H1 (cell line): ENCODE measurements at regions not wholly inside any gene's neighbourhood (a gene's known extent, or its start where the extent isn't known, plus 50 kb on each side); places are given as distances from the start of the nearest gene placed in this dataset.

Experiments
- CTCF ChIA-PET: fragments of 300-600 bp; sonication (Branson Sonifier 250); formaldehyde crosslinking; loops from one replicate; lab custom pipeline; 2021; ENCODE audit not compliant: partially characterized antibody; lab: Charles Lee
- POLR2A ChIA-PET: fragments of 300-600 bp; sonication (Branson Sonifier 250); formaldehyde crosslinking; loops from one replicate; lab custom pipeline; 2021; ENCODE audit warnings: inconsistent platforms; ENCODE audit not compliant: partially characterized antibody; lab: Charles Lee
- DNase-seq, 2 experiments: peaks; one replicate each; pipeline versions ENCODE4 v3.0.0 to v3.0.0-alpha.2; 2010 to 2022; ENCODE audit warnings: low spot score in 2 of 2, low read depth in 1 of 2, mixed read lengths in 1 of 2
- FAIRE-seq: peaks from 2 replicates; lab custom pipeline; 2011; peaks lifted over from hg19 to GRCh38; lab: Jason Lieb, UNC
- H2AFZ ChIP-seq: 2 replicates; pipeline ENCODE4 v1.8.1; 2012; ENCODE audit warnings: low read length, inconsistent platforms
- H2AK5ac ChIP-seq: 2 replicates; pipeline ENCODE4 v1.6.1; 2013; ENCODE audit warnings: low read depth, low read length
- H2BK120ac ChIP-seq: replicated peaks from 2 replicates; pipeline ENCODE3; 2013; ENCODE audit warnings: low read depth, low read length, inconsistent platforms
- H2BK12ac ChIP-seq: 2 replicates; pipeline ENCODE4 v1.6.1; 2013; ENCODE audit warnings: low read depth, low read length
- H2BK15ac ChIP-seq: 2 replicates; pipeline ENCODE4 v1.6.1; 2013; ENCODE audit warnings: low read length
- H2BK20ac ChIP-seq: 2 replicates; pipeline ENCODE4 v1.6.1; 2013; ENCODE audit warnings: low read length
- H2BK5ac ChIP-seq: 2 replicates; pipeline ENCODE4 v1.6.1; 2013; ENCODE audit warnings: low read depth, low read length
- H3K14ac ChIP-seq: 2 replicates; pipeline ENCODE4 v1.6.1; 2013; ENCODE audit warnings: inconsistent platforms; ENCODE audit not compliant: insufficient read length
- H3K18ac ChIP-seq: 2 replicates; pipeline ENCODE4 v1.6.1; 2013; ENCODE audit warnings: low read length; ENCODE audit errors: extremely low read depth
- H3K23ac ChIP-seq: 2 replicates; pipeline ENCODE4 v1.6.1; 2013; ENCODE audit warnings: inconsistent platforms; ENCODE audit not compliant: insufficient read length
- H3K23me2 ChIP-seq: 2 replicates; pipeline ENCODE4 v1.6.1; 2013; ENCODE audit warnings: low read depth, low read length
- H3K27ac ChIP-seq: 2 replicates; pipeline ENCODE4 v1.6.1; 2011; ENCODE audit warnings: low read depth, low read length, inconsistent platforms
- H3K27me3 ChIP-seq, 4 experiments: replicated peaks in 1 of 4; 1 replicate in 1 of 4; 2 replicates in 3 of 4; pipeline versions ENCODE4 v1.6.1 to v1.8.1; 2011 to 2013; ENCODE audit warnings: low read length in 3 of 4, mild to moderate bottlenecking in 3 of 4, inconsistent platforms in 2 of 4, mixed read lengths in 2 of 4, moderate library complexity in 1 of 4; ENCODE audit not compliant: control insufficient read depth in 3 of 4, insufficient read depth in 3 of 4; ENCODE audit errors: extremely low read depth in 1 of 4
- H3K36me3 ChIP-seq, 4 experiments: 2 replicates each; pipeline versions ENCODE4 v1.6.1 to v1.8.1; 2011 to 2013; ENCODE audit warnings: mild to moderate bottlenecking in 4 of 4, low read length in 3 of 4, moderate library complexity in 2 of 4, control low read depth in 1 of 4, inconsistent platforms in 1 of 4; ENCODE audit not compliant: insufficient read depth in 4 of 4, control insufficient read depth in 2 of 4
- H3K4ac ChIP-seq: replicated peaks from 2 replicates; pipeline ENCODE3; 2013; ENCODE audit warnings: low read length, low read depth, mixed read lengths, inconsistent platforms; ENCODE audit not compliant: insufficient read length
- H3K4me1 ChIP-seq, 4 experiments: replicated peaks in 1 of 4; 1 replicate in 1 of 4; 2 replicates in 3 of 4; pipeline versions ENCODE4 v1.6.1 to v1.8.1; 2011 to 2013; ENCODE audit warnings: low read length in 3 of 4, inconsistent platforms in 2 of 4, mixed read lengths in 1 of 4; ENCODE audit not compliant: insufficient read depth in 4 of 4, control insufficient read depth in 3 of 4
- H3K4me2 ChIP-seq, 2 experiments: 2 replicates each; pipeline versions ENCODE4 v1.6.1 to v1.8.1; 2011 to 2013; ENCODE audit warnings: low read depth in 2 of 2, low read length in 2 of 2, control low read depth in 1 of 2, inconsistent platforms in 1 of 2, mild to moderate bottlenecking in 1 of 2; ENCODE audit not compliant: insufficient read depth in 1 of 2
- H3K4me3 ChIP-seq, 4 experiments: fragments of 200-600, 300-600 bp in 1 of 4; sonication (generic), shearing (Covaris generic), sonication (Bioruptor Twin) in 1 of 4; 2 replicates each; pipeline versions ENCODE4 v1.5.1 to v1.8.1; 2011 to 2016; ENCODE audit warnings: low read length in 4 of 4, low read depth in 3 of 4, control low read depth in 2 of 4, inconsistent platforms in 2 of 4, mild to moderate bottlenecking in 2 of 4, mixed read lengths in 1 of 4, moderate library complexity in 1 of 4; ENCODE audit not compliant: insufficient read depth in 2 of 4; ENCODE audit errors: extremely low read depth in 1 of 4
- H3K56ac ChIP-seq: replicated peaks from 2 replicates; pipeline ENCODE3; 2013; ENCODE audit warnings: low read depth, mild to moderate bottlenecking, mixed read lengths, low read length, inconsistent platforms; ENCODE audit not compliant: insufficient read length
- H3K79me1 ChIP-seq: 2 replicates; pipeline ENCODE4 v1.6.1; 2013; ENCODE audit warnings: low read depth, low read length, control low read depth
- H3K79me2 ChIP-seq, 2 experiments: 2 replicates each; pipeline versions ENCODE4 v1.6.1 to v1.8.1; 2012 to 2013; ENCODE audit warnings: low read length in 2 of 2, mild to moderate bottlenecking in 2 of 2, inconsistent platforms in 1 of 2; ENCODE audit not compliant: insufficient read depth in 2 of 2, control insufficient read depth in 1 of 2
- H3K9ac ChIP-seq, 4 experiments: replicated peaks in 1 of 4; 1 replicate in 1 of 4; 2 replicates in 3 of 4; pipeline versions ENCODE4 v1.6.1 to v1.8.1; 2011 to 2013; ENCODE audit warnings: low read depth in 3 of 4, low read length in 3 of 4, control low read depth in 2 of 4, mild to moderate bottlenecking in 2 of 4, moderate library complexity in 2 of 4, inconsistent platforms in 1 of 4; ENCODE audit errors: extremely low read depth in 1 of 4
- H3K9me3 ChIP-seq, 2 experiments: 2 replicates each; pipeline versions ENCODE4 v1.6.1 to v1.8.1; 2012 to 2013; ENCODE audit warnings: mild to moderate bottlenecking in 2 of 2, moderate library complexity in 2 of 2, control low read depth in 1 of 2, inconsistent platforms in 1 of 2, low read depth in 1 of 2, low read length in 1 of 2, mixed read lengths in 1 of 2; ENCODE audit not compliant: insufficient read depth in 2 of 2
- H4K20me1 ChIP-seq, 2 experiments: replicated peaks in 1 of 2; 2 replicates each; pipeline versions ENCODE3 to v1.8.1; 2011 to 2013; ENCODE audit warnings: inconsistent platforms in 2 of 2, low read length in 2 of 2, mild to moderate bottlenecking in 1 of 2; ENCODE audit not compliant: insufficient read depth in 2 of 2, control insufficient read depth in 1 of 2
- H4K5ac ChIP-seq: 2 replicates; pipeline ENCODE4 v1.6.1; 2013; ENCODE audit warnings: low read length, low read depth, mixed read lengths, inconsistent platforms; ENCODE audit not compliant: insufficient read length
- H4K8ac ChIP-seq: 2 replicates; pipeline ENCODE4 v1.8.0; 2013; ENCODE audit warnings: mild to moderate bottlenecking, moderate library complexity, low read length, inconsistent platforms; ENCODE audit not compliant: insufficient read depth; ENCODE audit errors: extremely low read depth
- H4K91ac ChIP-seq: replicated peaks from 2 replicates; pipeline ENCODE3; 2013; ENCODE audit warnings: low read length, mixed read lengths, inconsistent platforms; ENCODE audit not compliant: insufficient read length
- CEBPB ChIP-seq: IDR thresholded peaks from 2 replicates; pipeline ENCODE4 v1.6.1; 2012; ENCODE audit warnings: low read depth, low read length
- CHD1 ChIP-seq: IDR thresholded peaks from 2 replicates; pipeline ENCODE4 v1.6.1; 2012; ENCODE audit warnings: low read depth, low read length, improper control_type of control experiment
- CHD2 ChIP-seq: IDR thresholded peaks from 2 replicates; pipeline ENCODE4 v1.6.1; 2012; ENCODE audit warnings: low read length, improper control_type of control experiment
- FOSL1 ChIP-seq: IDR thresholded peaks from 2 replicates; pipeline ENCODE4 v1.6.1; 2011; ENCODE audit warnings: mild to moderate bottlenecking, low read depth, low read length, moderate library complexity; ENCODE audit not compliant: insufficient read depth
- KDM1A ChIP-seq: fragments of 200-600, 300-600 bp; sonication (generic); IDR thresholded peaks from 2 replicates; pipeline ENCODE4 v1.7.1; 2016; ENCODE audit warnings: mild to moderate bottlenecking, low read length, borderline replicate concordance
- NANOG ChIP-seq: IDR thresholded peaks from 2 replicates; pipeline ENCODE4 v1.6.1; 2011; ENCODE audit warnings: low read length, low read depth, mild to moderate bottlenecking, inconsistent platforms; ENCODE audit not compliant: insufficient read depth, poor library complexity, severe bottlenecking
- RFX5 ChIP-seq: IDR thresholded peaks from 2 replicates; pipeline ENCODE4 v1.6.1; 2011; ENCODE audit warnings: low read depth, low read length, improper control_type of control experiment, borderline replicate concordance
- RNF2 ChIP-seq: fragments of 200-900, 300-1000 bp; sonication (generic); IDR thresholded peaks from 2 replicates; pipeline ENCODE4 v1.7.1; 2016; ENCODE audit warnings: borderline replicate concordance, low read depth, mild to moderate bottlenecking, antibody characterized with exemption, low read length; ENCODE audit not compliant: poor library complexity, severe bottlenecking; ENCODE audit errors: missing control alignments
- SAP30 ChIP-seq: fragments of 300-600 bp; sonication (generic); IDR thresholded peaks from 2 replicates; pipeline ENCODE4 v1.7.1; 2012; ENCODE audit warnings: low read length, moderate library complexity, mild to moderate bottlenecking, inconsistent platforms; ENCODE audit not compliant: insufficient read depth, insufficient replicate concordance
- SRF ChIP-seq: IDR thresholded peaks from 2 replicates; pipeline ENCODE4 v1.6.1; 2011; ENCODE audit warnings: mild to moderate bottlenecking, low read depth, low read length, moderate library complexity
- YY1 ChIP-seq: IDR thresholded peaks from 2 replicates; pipeline ENCODE4 v1.6.1; 2011; ENCODE audit warnings: low read depth, mild to moderate bottlenecking, low read length
- WGBS, 2 experiments: shearing (Covaris generic) in 1 of 2; methylation state at CpG; one replicate each; pipeline versions ENCODE4 v1.1.6 to v1.1.7; 2013 to 2015; ENCODE audit warnings: low lambda C conversion rate in 2 of 2, mixed read lengths in 2 of 2, inconsistent platforms in 1 of 2, low coverage in 1 of 2, missing lambda C conversion rate in 1 of 2; ENCODE audit not compliant: insufficient replicate concordance in 2 of 2, insufficient coverage in 1 of 2, insufficient read length in 1 of 2; ENCODE audit errors: extremely low coverage in 1 of 2, missing lambda C conversion rate in 1 of 2; 5-methylcytosine and 5-hydroxymethylcytosine counted together
- TF ChIP-seq, protein P1 (sequence below), 3 experiments: IDR thresholded peaks; 1 replicate in 2 of 3; 2 replicates in 1 of 3; pipeline versions ENCODE4 v1.5.1 to v1.6.1; 2011; ENCODE audit warnings: low read length in 3 of 3, mild to moderate bottlenecking in 3 of 3, inconsistent platforms in 2 of 3, low read depth in 1 of 3, moderate library complexity in 1 of 3; ENCODE audit not compliant: insufficient read depth in 1 of 3; ENCODE audit errors: control extremely low read depth in 1 of 3

DNA sequence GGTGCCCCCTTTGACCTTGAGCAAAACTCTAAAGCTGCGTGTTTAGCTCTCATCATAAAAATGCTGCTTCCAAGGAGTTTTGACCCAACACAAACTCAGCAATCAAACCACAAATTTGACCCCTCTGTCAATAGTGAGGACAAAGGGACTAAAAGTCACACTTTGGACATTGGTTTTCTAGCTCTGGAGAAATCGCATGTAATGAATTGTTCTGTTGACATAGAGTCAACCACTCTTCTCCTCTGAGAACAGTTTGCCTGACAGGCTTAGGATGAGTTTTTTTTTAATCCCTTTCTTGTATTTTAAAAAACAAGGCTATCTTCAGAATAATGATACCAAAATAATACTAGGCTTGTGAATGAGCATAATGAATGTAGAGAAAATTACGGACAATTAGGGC is 61.1 kb upstream of the MAN2A1 start:
- Histone ChIP-seq H2BK120ac (no peak overlapping the region), H3K23ac (no peak overlapping the region), H3K23me2 (no peaks in the 10 kb centered on the region), H3K9me3 (peaks cover 0 to 6% of the 10 kb centered on the region in 2 experiments; a peak in 3 of 4 replicates), H3K27ac (no peak overlapping the region), H4K8ac (no peak overlapping the region), H3K18ac (no peak overlapping the region), H4K5ac (no peak overlapping the region), H2BK20ac (no peak overlapping the region), H3K79me1 (no peaks in the 10 kb centered on the region), H3K4me2 (no peak overlapping the region), H4K20me1 (no peaks in the 10 kb centered on the region), H2BK12ac (no peak overlapping the region), H3K9ac (no peak overlapping the region), H4K91ac (no peak overlapping the region), H3K14ac (no peak overlapping the region), H3K36me3 (no peaks in the 10 kb centered on the region), H3K79me2 (no peaks in the 10 kb centered on the region), H2BK15ac (no peak overlapping the region), H2AK5ac (no peak overlapping the region), H3K4me1 (no peaks in the 10 kb centered on the region), H2BK5ac (no peak overlapping the region), H3K4me3 (no peak overlapping the region), H2AFZ (no peak overlapping the region), H3K56ac (no peak overlapping the region), H3K4ac (no peak overlapping the region), H3K27me3 (no peaks in the 10 kb centered on the region)
- POLR2A ChIA-PET, result no interaction called here
- 90% methylated on average over 3 of the region's 3 CpGs; no CpG with 5 or more reads in 1 of the 2 experiments for WGBS, 2 experiments
- CTCF ChIA-PET, result interaction anchor here (0.8 kb wide), 1 partner anchor 60 kb away, joined by 3 read pairs; no protein-coding TSS in a partner anchor
- DNase-seq, result no peak
- no peak for FAIRE-seq
- TF ChIP-seq, protein P1, sequence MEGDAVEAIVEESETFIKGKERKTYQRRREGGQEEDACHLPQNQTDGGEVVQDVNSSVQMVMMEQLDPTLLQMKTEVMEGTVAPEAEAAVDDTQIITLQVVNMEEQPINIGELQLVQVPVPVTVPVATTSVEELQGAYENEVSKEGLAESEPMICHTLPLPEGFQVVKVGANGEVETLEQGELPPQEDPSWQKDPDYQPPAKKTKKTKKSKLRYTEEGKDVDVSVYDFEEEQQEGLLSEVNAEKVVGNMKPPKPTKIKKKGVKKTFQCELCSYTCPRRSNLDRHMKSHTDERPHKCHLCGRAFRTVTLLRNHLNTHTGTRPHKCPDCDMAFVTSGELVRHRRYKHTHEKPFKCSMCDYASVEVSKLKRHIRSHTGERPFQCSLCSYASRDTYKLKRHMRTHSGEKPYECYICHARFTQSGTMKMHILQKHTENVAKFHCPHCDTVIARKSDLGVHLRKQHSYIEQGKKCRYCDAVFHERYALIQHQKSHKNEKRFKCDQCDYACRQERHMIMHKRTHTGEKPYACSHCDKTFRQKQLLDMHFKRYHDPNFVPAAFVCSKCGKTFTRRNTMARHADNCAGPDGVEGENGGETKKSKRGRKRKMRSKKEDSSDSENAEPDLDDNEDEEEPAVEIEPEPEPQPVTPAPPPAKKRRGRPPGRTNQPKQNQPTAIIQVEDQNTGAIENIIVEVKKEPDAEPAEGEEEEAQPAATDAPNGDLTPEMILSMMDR (IDR thresholded peaks at IDR 0.05; ENCODE audit: control extremely low read depth in 1 of 3, insufficient read depth in 1 of 3, low read depth in 1 of 3, low read length in 3 of 3), result no peak
- TF ChIP-seq SAP30 (no peak), SRF (no peak), CEBPB (no peak), KDM1A (no peak), FOSL1 (no peak), NANOG (no peak), CHD2 (no peak), CHD1 (no peak), RNF2 (no peak), YY1 (no peak), RFX5 (no peak)
